HG02588 (cell line): ENCODE measurements at regions not wholly inside any gene's neighbourhood (a gene's known extent, or its start where the extent isn't known, plus 50 kb on each side); places are given as distances from the start of the nearest gene placed in this dataset.
"Not testable (repeated sequence)": the region's sequence is repeated elsewhere in the genome, so short reads cannot be mapped to it uniquely, and the experiment has no call there.

ENCODE experiments used
- ATAC-seq: cut with Tn5 transposase; IDR thresholded peaks from one replicate; pipeline ENCODE4 v1.9.1; 2021; ENCODE audit warnings: mild to moderate bottlenecking, moderate library complexity; ENCODE audit not compliant: unreplicated experiment

- ATAC-seq = no peak
Observed at GRCh38 chr12:70008944-70009343, 183.9 kb downstream of the MYRFL start.

DNA sequence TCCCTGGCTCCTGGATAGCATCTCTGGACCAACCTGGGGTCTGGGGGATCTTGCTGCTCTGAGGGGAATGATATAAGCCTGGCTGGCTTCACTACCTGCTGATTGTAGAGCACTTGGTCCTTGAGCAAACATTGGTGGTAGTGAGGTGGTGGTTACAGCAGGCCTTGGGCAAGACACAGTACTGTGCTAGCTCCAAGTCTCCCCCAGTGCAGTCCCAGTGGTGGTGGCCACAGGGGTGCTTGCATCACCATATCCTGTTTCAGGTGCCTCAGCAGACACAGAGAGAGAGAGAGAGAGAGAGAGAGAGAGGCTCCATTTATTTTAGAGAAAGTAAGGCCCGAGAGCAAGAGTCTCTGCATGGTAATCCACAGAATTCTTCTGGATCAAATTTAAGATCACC lies 186.3 kb downstream of the MYRFL start:
- no peak for ATAC-seq

- ATAC-seq = not testable (repeated sequence)
Observed at GRCh38 chr12:70013016-70013415, 188.0 kb downstream of the MYRFL start.

GRCh38 chr12:70028515-70028914 lies 203.5 kb downstream of the MYRFL start:
- ATAC-seq = no peak

- ATAC-seq = no peak
Observed at GRCh38 chr12:70028918-70029317, 203.9 kb downstream of the MYRFL start.

- no peak for ATAC-seq
Observed at GRCh38 chr12:70031046-70031445, 206.0 kb downstream of the MYRFL start.

DNA sequence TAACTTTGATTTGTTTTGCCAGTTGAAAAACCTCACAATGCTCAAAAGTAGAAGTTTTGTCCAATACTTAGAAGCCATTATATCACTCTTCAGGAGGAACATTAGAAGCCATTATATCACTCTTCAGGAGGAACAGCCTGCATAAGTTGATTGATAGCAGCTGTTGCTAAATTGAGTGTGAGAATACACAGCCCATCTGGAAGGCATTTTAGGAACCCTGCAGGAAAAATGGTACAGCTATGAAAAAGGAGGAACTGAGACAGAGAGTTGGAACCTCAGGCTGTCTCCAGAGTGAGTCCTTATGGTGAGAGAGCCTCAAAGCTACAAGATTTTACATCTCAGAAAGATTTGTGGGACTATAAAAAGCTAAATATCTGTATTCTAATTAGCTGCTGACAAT lies 207.0 kb downstream of the MYRFL start:
- no peak for ATAC-seq

- ATAC-seq = no peak
Observed at GRCh38 chr12:70033310-70033709, 208.3 kb downstream of the MYRFL start.

GRCh38 chr12:70040141-70040540 lies 203.1 kb upstream of the CNOT2 start:
- no peak for ATAC-seq

GRCh38 chr12:70042675-70043074 lies 200.6 kb upstream of the CNOT2 start:
- no peak for ATAC-seq

GRCh38 chr12:70043490-70044138 lies 199.6 kb upstream of the CNOT2 start:
- no peak for ATAC-seq

DNA sequence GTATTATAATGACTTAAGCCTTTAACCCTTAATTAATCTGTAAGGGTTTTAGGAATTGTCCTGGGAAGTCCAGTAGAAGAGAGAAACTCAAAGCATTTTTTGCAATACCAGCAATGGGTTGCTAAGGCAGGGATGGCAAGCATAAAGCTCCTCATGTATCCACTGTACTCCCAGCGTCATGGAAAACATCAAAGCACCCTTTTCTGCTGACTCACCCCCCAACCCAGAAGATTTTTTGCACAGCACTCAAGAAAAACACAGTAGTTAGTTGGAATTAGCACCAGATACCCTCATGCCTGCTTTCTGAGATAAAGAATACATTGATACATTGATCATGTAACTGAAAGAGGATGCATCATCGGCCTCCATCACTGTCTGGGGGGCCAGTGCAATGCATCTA lies 199.1 kb upstream of the CNOT2 start:
- ATAC-seq = no peak

DNA sequence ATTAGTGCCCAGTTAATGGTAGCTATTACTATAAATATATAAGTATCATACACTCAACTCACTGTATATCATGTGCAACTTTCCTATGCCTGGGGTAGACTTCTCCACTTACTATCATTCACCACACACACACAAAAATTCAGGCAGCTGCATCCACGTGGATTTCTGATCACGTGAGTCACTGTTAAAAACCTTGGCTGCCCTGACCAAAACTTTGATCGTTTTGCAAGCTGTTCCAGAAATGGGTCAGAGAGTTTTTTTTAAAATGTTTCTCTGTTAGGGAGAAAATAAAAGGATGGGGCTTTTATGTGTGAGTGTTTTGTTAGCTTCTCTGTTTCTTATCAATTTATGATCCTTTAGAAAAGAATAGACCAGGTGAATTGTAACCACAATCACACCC lies 198.2 kb upstream of the CNOT2 start:
- no peak for ATAC-seq

DNA sequence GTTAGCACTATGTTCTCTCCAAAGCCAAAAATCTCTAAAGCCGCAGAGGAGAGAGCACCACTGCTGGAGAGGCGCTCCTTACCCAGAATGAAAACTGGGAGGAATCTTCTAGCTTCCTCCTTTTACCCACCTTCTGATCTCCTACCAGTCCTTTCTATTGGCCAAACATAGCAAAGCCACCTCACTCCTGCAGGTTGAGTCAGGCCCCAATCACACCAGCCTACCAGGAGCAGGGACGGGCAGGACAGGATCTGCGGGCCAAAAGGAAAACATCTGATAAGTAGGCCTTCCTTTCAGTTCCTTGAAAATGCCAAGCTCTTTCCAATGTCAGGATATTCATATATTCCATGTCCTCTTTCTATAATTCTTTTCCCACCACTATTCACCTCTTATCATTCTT lies 197.7 kb upstream of the CNOT2 start:
- ATAC-seq = no peak

GRCh38 chr12:70048521-70049250 lies 194.5 kb upstream of the CNOT2 start:
- no peak for ATAC-seq

GRCh38 chr12:70049596-70050360 lies 193.5 kb upstream of the CNOT2 start:
- peak; percentile 93 for ATAC-seq

DNA sequence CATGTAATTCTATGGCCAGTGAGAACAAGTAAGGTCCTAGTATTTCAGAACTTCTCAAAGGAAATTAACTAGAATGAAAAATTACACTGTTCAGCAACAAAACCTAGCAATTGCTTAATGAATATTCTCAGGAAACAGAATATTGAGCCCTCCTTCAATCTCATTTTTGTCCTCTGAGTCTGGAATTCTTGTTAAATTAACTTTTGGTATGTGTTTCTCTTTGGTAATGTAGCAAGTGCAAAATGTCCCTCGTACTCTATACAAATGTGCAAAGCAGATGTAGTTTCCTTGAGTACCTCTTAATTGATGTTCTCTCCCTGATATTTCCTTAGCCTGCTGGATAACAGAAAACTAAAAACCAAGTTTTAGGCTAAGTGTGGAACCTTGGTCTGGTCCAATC lies 190.8 kb upstream of the CNOT2 start:
- ATAC-seq = no peak

DNA sequence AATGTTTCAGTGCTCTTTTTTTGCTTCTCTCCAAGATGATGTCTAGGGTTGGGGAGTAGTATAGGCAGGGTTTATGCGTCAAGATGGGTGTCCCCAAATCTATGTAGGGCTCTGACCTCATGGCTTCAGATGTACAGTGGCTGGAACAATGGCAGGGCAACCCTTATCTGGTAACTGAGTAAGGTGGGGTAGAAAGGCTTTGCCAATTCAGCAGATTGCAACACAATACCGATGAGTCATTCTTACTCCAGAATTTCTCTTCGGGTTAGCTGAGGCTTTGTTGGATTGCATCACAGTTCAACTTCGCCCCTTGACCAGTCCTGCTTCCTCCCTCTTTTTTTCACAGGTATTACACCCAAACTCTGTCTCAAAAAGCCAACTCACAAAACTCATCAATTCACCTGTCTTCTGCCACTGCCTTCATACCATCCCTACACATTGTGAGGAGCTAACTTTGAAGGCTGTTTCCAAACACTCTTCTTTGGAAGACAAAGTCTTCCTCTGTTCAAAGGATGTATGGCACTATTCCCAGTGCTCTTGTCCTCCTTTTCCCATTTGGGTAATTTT lies 190.2 kb upstream of the CNOT2 start:
- no peak for ATAC-seq

DNA sequence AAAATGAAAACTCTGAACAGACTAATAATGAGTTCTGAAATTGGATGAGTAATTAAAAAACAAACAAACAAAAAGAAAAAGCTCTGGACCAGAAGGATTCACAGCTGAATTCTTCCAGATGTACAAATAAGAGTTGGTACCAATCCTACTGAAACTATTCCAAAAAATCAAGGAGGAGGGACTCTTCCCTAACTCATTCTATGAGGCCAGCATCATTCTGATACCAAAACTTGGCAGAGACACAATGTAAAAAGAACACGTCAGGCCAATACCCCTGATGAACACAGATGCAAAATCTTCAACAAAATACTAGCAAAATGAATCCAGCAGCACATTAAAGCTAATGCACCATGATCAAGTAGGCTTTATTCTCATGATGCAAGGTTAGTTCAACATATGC lies 183.9 kb upstream of the CNOT2 start:
- no peak for ATAC-seq

GRCh38 chr12:70060634-70061033 lies 182.6 kb upstream of the CNOT2 start:
- ATAC-seq = no peak

DNA sequence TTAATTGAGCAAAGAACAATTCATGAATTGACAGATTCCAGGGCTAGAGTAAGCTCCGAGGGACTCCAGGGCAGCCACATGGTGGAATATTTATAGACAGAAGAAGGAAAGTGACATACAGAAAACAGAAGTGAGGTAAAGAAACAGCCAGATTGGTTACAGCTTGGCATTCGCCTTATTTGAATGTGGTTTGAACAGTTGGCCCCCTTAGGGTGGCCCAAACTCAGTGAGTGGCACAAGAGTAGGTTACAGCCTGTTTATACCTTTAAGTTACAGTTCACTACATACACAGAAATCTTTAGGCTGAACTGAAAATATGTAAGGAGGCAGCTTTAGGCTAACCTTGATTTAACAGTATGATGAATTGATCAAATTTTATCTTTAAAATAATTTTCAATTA lies 174.5 kb upstream of the CNOT2 start:
- no peak for ATAC-seq
